Uterus (tissue), 2 donors: ENCODE measurements at regions not wholly inside any gene's neighbourhood (a gene's known extent, or its start where the extent isn't known, plus 50 kb on each side); places are given as distances from the start of the nearest gene placed in this dataset.

Source experiments
- POLR2A ChIP-seq, 2 donors: fragments of 450-650 bp; IDR thresholded peaks; one replicate each; pipeline ENCODE4 v1.6.1; 2016; ENCODE audit warnings: antibody characterized with exemption in 2 of 2, mild to moderate bottlenecking in 1 of 2, moderate library complexity in 1 of 2
- TF ChIP-seq, protein P1 (sequence below), 4 experiments: fragments of 200-600 bp in 2 of 4; fragments of 450-650 bp in 2 of 4; sonication (generic) in 2 of 4; IDR thresholded peaks; one replicate each; pipeline ENCODE4 v1.5.1; 2016 to 2019; ENCODE audit warnings: antibody characterized with exemption in 4 of 4, mild to moderate bottlenecking in 2 of 4, moderate library complexity in 1 of 4

DNA sequence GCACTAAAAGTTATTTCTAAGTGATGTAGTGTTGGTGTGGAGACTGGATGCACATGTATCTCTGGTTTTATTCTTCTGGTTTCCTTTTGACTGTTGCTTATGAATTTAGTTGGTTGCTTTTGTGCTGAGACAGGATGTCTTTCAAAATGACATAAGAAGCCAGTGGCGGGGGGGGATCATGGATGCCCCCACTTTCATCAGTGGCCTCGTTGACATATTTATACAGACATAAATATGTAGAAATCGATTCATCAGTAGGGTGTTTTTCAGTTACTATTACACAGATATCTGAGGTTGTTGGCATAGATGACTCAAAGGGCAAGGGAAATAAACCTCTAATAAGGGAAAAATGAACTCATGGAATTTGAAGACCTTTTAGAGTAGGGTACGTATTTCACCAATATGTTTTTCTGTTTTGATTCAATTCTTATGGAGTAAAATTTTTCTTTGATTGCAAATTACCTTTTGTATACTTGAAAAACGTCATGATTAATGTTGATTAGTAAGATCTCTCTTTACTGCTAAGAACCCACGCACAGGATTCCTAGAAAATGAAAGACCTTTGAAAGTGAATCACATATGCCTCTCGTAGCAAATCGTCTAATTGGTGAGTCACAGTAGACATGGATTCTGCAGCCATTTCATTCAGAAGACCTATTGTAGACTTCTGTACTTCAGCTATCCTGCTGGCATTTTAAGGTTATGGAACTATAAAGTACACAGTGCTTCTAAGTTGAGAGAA is 97.4 kb upstream of the RBMS3 start:
- TF ChIP-seq, protein P1, sequence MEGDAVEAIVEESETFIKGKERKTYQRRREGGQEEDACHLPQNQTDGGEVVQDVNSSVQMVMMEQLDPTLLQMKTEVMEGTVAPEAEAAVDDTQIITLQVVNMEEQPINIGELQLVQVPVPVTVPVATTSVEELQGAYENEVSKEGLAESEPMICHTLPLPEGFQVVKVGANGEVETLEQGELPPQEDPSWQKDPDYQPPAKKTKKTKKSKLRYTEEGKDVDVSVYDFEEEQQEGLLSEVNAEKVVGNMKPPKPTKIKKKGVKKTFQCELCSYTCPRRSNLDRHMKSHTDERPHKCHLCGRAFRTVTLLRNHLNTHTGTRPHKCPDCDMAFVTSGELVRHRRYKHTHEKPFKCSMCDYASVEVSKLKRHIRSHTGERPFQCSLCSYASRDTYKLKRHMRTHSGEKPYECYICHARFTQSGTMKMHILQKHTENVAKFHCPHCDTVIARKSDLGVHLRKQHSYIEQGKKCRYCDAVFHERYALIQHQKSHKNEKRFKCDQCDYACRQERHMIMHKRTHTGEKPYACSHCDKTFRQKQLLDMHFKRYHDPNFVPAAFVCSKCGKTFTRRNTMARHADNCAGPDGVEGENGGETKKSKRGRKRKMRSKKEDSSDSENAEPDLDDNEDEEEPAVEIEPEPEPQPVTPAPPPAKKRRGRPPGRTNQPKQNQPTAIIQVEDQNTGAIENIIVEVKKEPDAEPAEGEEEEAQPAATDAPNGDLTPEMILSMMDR (IDR thresholded peaks at IDR 0.05) = no peak
- TF ChIP-seq POLR2A (IDR thresholded peaks at IDR 0.05) = no peak
